GM21576 (cell line): ENCODE measurements at regions not wholly inside any gene's neighbourhood (a gene's known extent, or its start where the extent isn't known, plus 50 kb on each side); places are given as distances from the start of the nearest gene placed in this dataset.
A peak's percentile ranks its signal among the peaks of the same experiment; 100 is the strongest.

Source experiments
- ATAC-seq: cut with Tn5 transposase; IDR thresholded peaks from one replicate; pipeline ENCODE4 v1.9.1; 2021; ENCODE audit warnings: mild to moderate bottlenecking, moderate library complexity; ENCODE audit not compliant: unreplicated experiment

GRCh38 chr6:91505199-91505598 lies 918.3 kb upstream of the MAP3K7 start:
- no peak for ATAC-seq

- ATAC-seq, result no peak
Measured at GRCh38 chr6:91501930-91502329, 915.1 kb upstream of the MAP3K7 start.

- ATAC-seq, result no peak
Measured at GRCh38 chr6:91500689-91501303, 913.9 kb upstream of the MAP3K7 start.

- no peak for ATAC-seq
Measured at GRCh38 chr6:91498576-91498975, 911.7 kb upstream of the MAP3K7 start.

- ATAC-seq, result no peak
Measured at GRCh38 chr6:91497770-91498169, 910.9 kb upstream of the MAP3K7 start.

GRCh38 chr6:91490671-91491301 lies 903.9 kb upstream of the MAP3K7 start:
- ATAC-seq, result no peak

- no peak for ATAC-seq
Measured at GRCh38 chr6:91487696-91488392, 901.0 kb upstream of the MAP3K7 start.

GRCh38 chr6:91486200-91486599 lies 899.3 kb upstream of the MAP3K7 start:
- no peak for ATAC-seq

GRCh38 chr6:91485047-91485446 lies 898.2 kb upstream of the MAP3K7 start:
- no peak for ATAC-seq

GRCh38 chr6:91483415-91484105 lies 896.7 kb upstream of the MAP3K7 start:
- peak; percentile 53 for ATAC-seq

GRCh38 chr6:91482498-91482897 lies 895.6 kb upstream of the MAP3K7 start:
- peak; percentile 70 for ATAC-seq

GRCh38 chr6:91480402-91480801 lies 893.5 kb upstream of the MAP3K7 start:
- ATAC-seq, result no peak

- no peak for ATAC-seq
Measured at GRCh38 chr6:91477688-91478087, 890.8 kb upstream of the MAP3K7 start.

GRCh38 chr6:91476000-91476399 lies 889.1 kb upstream of the MAP3K7 start:
- ATAC-seq, result peak; percentile 56

GRCh38 chr6:91465393-91465792 lies 878.5 kb upstream of the MAP3K7 start:
- no peak for ATAC-seq

GRCh38 chr6:91464718-91465117 lies 877.8 kb upstream of the MAP3K7 start:
- ATAC-seq, result no peak

GRCh38 chr6:91464201-91464600 lies 877.3 kb upstream of the MAP3K7 start:
- no peak for ATAC-seq

GRCh38 chr6:91462241-91462640 lies 875.4 kb upstream of the MAP3K7 start:
- ATAC-seq, result no peak

GRCh38 chr6:91453224-91453878 lies 866.5 kb upstream of the MAP3K7 start:
- no peak for ATAC-seq

GRCh38 chr6:91449539-91449938 lies 862.7 kb upstream of the MAP3K7 start:
- ATAC-seq, result no peak
